H1 (cell line): ENCODE measurements at regions not wholly inside any gene's neighbourhood (a gene's known extent, or its start where the extent isn't known, plus 50 kb on each side); places are given as distances from the start of the nearest gene placed in this dataset.

Experiments used
- CTCF ChIA-PET: fragments of 300-600 bp; sonication (Branson Sonifier 250); formaldehyde crosslinking; loops from one replicate; lab custom pipeline; 2021; ENCODE audit not compliant: partially characterized antibody; lab: Charles Lee
- POLR2A ChIA-PET: fragments of 300-600 bp; sonication (Branson Sonifier 250); formaldehyde crosslinking; loops from one replicate; lab custom pipeline; 2021; ENCODE audit warnings: inconsistent platforms; ENCODE audit not compliant: partially characterized antibody; lab: Charles Lee
- DNase-seq, 2 experiments: peaks; one replicate each; pipeline versions ENCODE4 v3.0.0 to v3.0.0-alpha.2; 2010 to 2022; ENCODE audit warnings: low spot score in 2 of 2, low read depth in 1 of 2, mixed read lengths in 1 of 2
- FAIRE-seq: peaks from 2 replicates; lab custom pipeline; 2011; peaks lifted over from hg19 to GRCh38; lab: Jason Lieb, UNC
- H2AFZ ChIP-seq: 2 replicates; pipeline ENCODE4 v1.8.1; 2012; ENCODE audit warnings: low read length, inconsistent platforms
- H2AK5ac ChIP-seq: 2 replicates; pipeline ENCODE4 v1.6.1; 2013; ENCODE audit warnings: low read depth, low read length
- H2BK120ac ChIP-seq: replicated peaks from 2 replicates; pipeline ENCODE3; 2013; ENCODE audit warnings: low read depth, low read length, inconsistent platforms
- H2BK12ac ChIP-seq: 2 replicates; pipeline ENCODE4 v1.6.1; 2013; ENCODE audit warnings: low read depth, low read length
- H2BK15ac ChIP-seq: 2 replicates; pipeline ENCODE4 v1.6.1; 2013; ENCODE audit warnings: low read length
- H2BK20ac ChIP-seq: 2 replicates; pipeline ENCODE4 v1.6.1; 2013; ENCODE audit warnings: low read length
- H2BK5ac ChIP-seq: 2 replicates; pipeline ENCODE4 v1.6.1; 2013; ENCODE audit warnings: low read depth, low read length
- H3K14ac ChIP-seq: 2 replicates; pipeline ENCODE4 v1.6.1; 2013; ENCODE audit warnings: inconsistent platforms; ENCODE audit not compliant: insufficient read length
- H3K18ac ChIP-seq: 2 replicates; pipeline ENCODE4 v1.6.1; 2013; ENCODE audit warnings: low read length; ENCODE audit errors: extremely low read depth
- H3K23ac ChIP-seq: 2 replicates; pipeline ENCODE4 v1.6.1; 2013; ENCODE audit warnings: inconsistent platforms; ENCODE audit not compliant: insufficient read length
- H3K23me2 ChIP-seq: 2 replicates; pipeline ENCODE4 v1.6.1; 2013; ENCODE audit warnings: low read depth, low read length
- H3K27ac ChIP-seq: 2 replicates; pipeline ENCODE4 v1.6.1; 2011; ENCODE audit warnings: low read depth, low read length, inconsistent platforms
- H3K27me3 ChIP-seq, 4 experiments: replicated peaks in 1 of 4; 1 replicate in 1 of 4; 2 replicates in 3 of 4; pipeline versions ENCODE4 v1.6.1 to v1.8.1; 2011 to 2013; ENCODE audit warnings: low read length in 3 of 4, mild to moderate bottlenecking in 3 of 4, inconsistent platforms in 2 of 4, mixed read lengths in 2 of 4, moderate library complexity in 1 of 4; ENCODE audit not compliant: control insufficient read depth in 3 of 4, insufficient read depth in 3 of 4; ENCODE audit errors: extremely low read depth in 1 of 4
- H3K36me3 ChIP-seq, 4 experiments: 2 replicates each; pipeline versions ENCODE4 v1.6.1 to v1.8.1; 2011 to 2013; ENCODE audit warnings: mild to moderate bottlenecking in 4 of 4, low read length in 3 of 4, moderate library complexity in 2 of 4, control low read depth in 1 of 4, inconsistent platforms in 1 of 4; ENCODE audit not compliant: insufficient read depth in 4 of 4, control insufficient read depth in 2 of 4
- H3K4ac ChIP-seq: replicated peaks from 2 replicates; pipeline ENCODE3; 2013; ENCODE audit warnings: low read length, low read depth, mixed read lengths, inconsistent platforms; ENCODE audit not compliant: insufficient read length
- H3K4me1 ChIP-seq, 4 experiments: replicated peaks in 1 of 4; 1 replicate in 1 of 4; 2 replicates in 3 of 4; pipeline versions ENCODE4 v1.6.1 to v1.8.1; 2011 to 2013; ENCODE audit warnings: low read length in 3 of 4, inconsistent platforms in 2 of 4, mixed read lengths in 1 of 4; ENCODE audit not compliant: insufficient read depth in 4 of 4, control insufficient read depth in 3 of 4
- H3K4me2 ChIP-seq, 2 experiments: 2 replicates each; pipeline versions ENCODE4 v1.6.1 to v1.8.1; 2011 to 2013; ENCODE audit warnings: low read depth in 2 of 2, low read length in 2 of 2, control low read depth in 1 of 2, inconsistent platforms in 1 of 2, mild to moderate bottlenecking in 1 of 2; ENCODE audit not compliant: insufficient read depth in 1 of 2
- H3K4me3 ChIP-seq, 4 experiments: fragments of 200-600, 300-600 bp in 1 of 4; sonication (generic), shearing (Covaris generic), sonication (Bioruptor Twin) in 1 of 4; 2 replicates each; pipeline versions ENCODE4 v1.5.1 to v1.8.1; 2011 to 2016; ENCODE audit warnings: low read length in 4 of 4, low read depth in 3 of 4, control low read depth in 2 of 4, inconsistent platforms in 2 of 4, mild to moderate bottlenecking in 2 of 4, mixed read lengths in 1 of 4, moderate library complexity in 1 of 4; ENCODE audit not compliant: insufficient read depth in 2 of 4; ENCODE audit errors: extremely low read depth in 1 of 4
- H3K56ac ChIP-seq: replicated peaks from 2 replicates; pipeline ENCODE3; 2013; ENCODE audit warnings: low read depth, mild to moderate bottlenecking, mixed read lengths, low read length, inconsistent platforms; ENCODE audit not compliant: insufficient read length
- H3K79me1 ChIP-seq: 2 replicates; pipeline ENCODE4 v1.6.1; 2013; ENCODE audit warnings: low read depth, low read length, control low read depth
- H3K79me2 ChIP-seq, 2 experiments: 2 replicates each; pipeline versions ENCODE4 v1.6.1 to v1.8.1; 2012 to 2013; ENCODE audit warnings: low read length in 2 of 2, mild to moderate bottlenecking in 2 of 2, inconsistent platforms in 1 of 2; ENCODE audit not compliant: insufficient read depth in 2 of 2, control insufficient read depth in 1 of 2
- H3K9ac ChIP-seq, 4 experiments: replicated peaks in 1 of 4; 1 replicate in 1 of 4; 2 replicates in 3 of 4; pipeline versions ENCODE4 v1.6.1 to v1.8.1; 2011 to 2013; ENCODE audit warnings: low read depth in 3 of 4, low read length in 3 of 4, control low read depth in 2 of 4, mild to moderate bottlenecking in 2 of 4, moderate library complexity in 2 of 4, inconsistent platforms in 1 of 4; ENCODE audit errors: extremely low read depth in 1 of 4
- H3K9me3 ChIP-seq, 2 experiments: 2 replicates each; pipeline versions ENCODE4 v1.6.1 to v1.8.1; 2012 to 2013; ENCODE audit warnings: mild to moderate bottlenecking in 2 of 2, moderate library complexity in 2 of 2, control low read depth in 1 of 2, inconsistent platforms in 1 of 2, low read depth in 1 of 2, low read length in 1 of 2, mixed read lengths in 1 of 2; ENCODE audit not compliant: insufficient read depth in 2 of 2
- H4K20me1 ChIP-seq, 2 experiments: replicated peaks in 1 of 2; 2 replicates each; pipeline versions ENCODE3 to v1.8.1; 2011 to 2013; ENCODE audit warnings: inconsistent platforms in 2 of 2, low read length in 2 of 2, mild to moderate bottlenecking in 1 of 2; ENCODE audit not compliant: insufficient read depth in 2 of 2, control insufficient read depth in 1 of 2
- H4K5ac ChIP-seq: 2 replicates; pipeline ENCODE4 v1.6.1; 2013; ENCODE audit warnings: low read length, low read depth, mixed read lengths, inconsistent platforms; ENCODE audit not compliant: insufficient read length
- H4K8ac ChIP-seq: 2 replicates; pipeline ENCODE4 v1.8.0; 2013; ENCODE audit warnings: mild to moderate bottlenecking, moderate library complexity, low read length, inconsistent platforms; ENCODE audit not compliant: insufficient read depth; ENCODE audit errors: extremely low read depth
- H4K91ac ChIP-seq: replicated peaks from 2 replicates; pipeline ENCODE3; 2013; ENCODE audit warnings: low read length, mixed read lengths, inconsistent platforms; ENCODE audit not compliant: insufficient read length
- EGR1 ChIP-seq: IDR thresholded peaks from 2 replicates; pipeline ENCODE4 v1.6.1; 2011; ENCODE audit warnings: low read depth, low read length, borderline replicate concordance
- GABPA ChIP-seq: IDR thresholded peaks from 2 replicates; pipeline ENCODE4 v1.6.1; 2011; ENCODE audit warnings: mild to moderate bottlenecking, low read length, moderate library complexity, borderline replicate concordance; ENCODE audit not compliant: insufficient read depth
- MAFK ChIP-seq: IDR thresholded peaks from 2 replicates; pipeline ENCODE4 v1.6.1; 2012; ENCODE audit warnings: low read depth, mild to moderate bottlenecking, improper control_type of control experiment, low read length
- PHF8 ChIP-seq: fragments of 200-600 bp; sonication (generic); conservative IDR thresholded peaks from 2 replicates; pipeline ENCODE4 v1.7.1; 2012; ENCODE audit warnings: low read depth, mild to moderate bottlenecking, inconsistent platforms, low read length, moderate library complexity
- SIN3A ChIP-seq, 2 experiments: IDR thresholded peaks in 1 of 2; conservative IDR thresholded peaks in 1 of 2; 2 replicates each; pipeline ENCODE4 v1.6.1; 2011 to 2012; ENCODE audit warnings: low read length in 2 of 2, improper control_type of control experiment in 1 of 2, low read depth in 1 of 2, mild to moderate bottlenecking in 1 of 2
- TAF1 ChIP-seq: IDR thresholded peaks from 2 replicates; pipeline ENCODE4 v1.6.1; 2011; ENCODE audit warnings: mild to moderate bottlenecking, low read depth, low read length
- ZNF274 ChIP-seq: IDR thresholded peaks from 2 replicates; pipeline ENCODE4 v1.7.0; 2012; ENCODE audit warnings: low read length, borderline replicate concordance; ENCODE audit errors: extremely low read depth
- WGBS, 2 experiments: shearing (Covaris generic) in 1 of 2; methylation state at CpG; one replicate each; pipeline versions ENCODE4 v1.1.6 to v1.1.7; 2013 to 2015; ENCODE audit warnings: low lambda C conversion rate in 2 of 2, mixed read lengths in 2 of 2, inconsistent platforms in 1 of 2, low coverage in 1 of 2, missing lambda C conversion rate in 1 of 2; ENCODE audit not compliant: insufficient replicate concordance in 2 of 2, insufficient coverage in 1 of 2, insufficient read length in 1 of 2; ENCODE audit errors: extremely low coverage in 1 of 2, missing lambda C conversion rate in 1 of 2; 5-methylcytosine and 5-hydroxymethylcytosine counted together

DNA sequence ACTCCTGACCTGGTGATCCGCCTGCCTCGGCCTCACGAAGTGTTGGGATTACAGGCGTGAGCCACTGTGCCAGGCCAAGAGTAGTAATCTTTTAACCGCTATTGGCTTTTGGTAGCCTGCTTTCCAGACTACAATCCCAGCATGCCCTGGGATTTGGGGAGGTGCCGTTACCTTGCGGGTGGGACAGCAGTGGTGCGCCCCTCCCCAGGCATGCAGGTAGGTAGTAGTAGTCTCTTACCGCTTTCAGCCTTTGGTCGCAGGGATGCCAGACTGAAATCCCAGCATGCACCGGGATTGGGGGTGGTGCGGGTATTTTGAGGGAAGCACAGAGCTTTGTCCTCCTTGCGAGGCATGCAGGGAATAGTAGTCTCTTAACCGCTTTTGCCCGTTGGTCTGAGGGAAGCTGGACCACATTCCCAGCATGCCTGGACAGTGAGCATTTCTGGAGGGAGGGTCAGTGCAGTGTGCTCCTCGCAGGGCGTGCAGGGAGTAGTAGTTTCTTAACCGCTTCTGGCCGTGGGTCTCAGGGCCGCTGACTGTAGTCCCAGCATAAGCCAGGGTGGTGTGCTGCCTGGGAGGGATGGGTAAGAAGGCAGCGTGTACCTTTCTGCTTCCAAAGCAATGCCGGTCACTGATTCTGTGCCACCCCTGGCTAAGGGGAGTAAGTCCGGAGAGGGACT is 1686.8 kb downstream of the TP53TG3F start:
- H2AK5ac ChIP-seq = no peak overlapping the region
- no peak overlapping the region for H2AFZ ChIP-seq
- no peak overlapping the region for H4K5ac ChIP-seq
- WGBS, 2 experiments = 94% methylated on average over 20 of the region's 23 CpGs; no CpG with 5 or more reads in 1 of the 2 experiments
- H2BK120ac ChIP-seq = no peak overlapping the region
- H3K36me3 ChIP-seq = no peaks in the 10 kb centered on the region
- no peak overlapping the region for H3K18ac ChIP-seq
- H3K4me1 ChIP-seq = no peaks in the 10 kb centered on the region
- no peak overlapping the region for H3K4ac ChIP-seq
- H2BK15ac ChIP-seq = no peak overlapping the region
- H4K20me1 ChIP-seq = no peaks in the 10 kb centered on the region
- CTCF ChIA-PET = no interaction called here
- no peak overlapping the region for H3K14ac ChIP-seq
- POLR2A ChIA-PET = no interaction called here
- H4K91ac ChIP-seq = no peak overlapping the region
- H3K9ac ChIP-seq = no peak overlapping the region
- peaks cover 79 to 100% of the 10 kb centered on the region in 2 experiments for H3K9me3 ChIP-seq
- H3K4me3 ChIP-seq = no peak overlapping the region
- no peak overlapping the region for H3K56ac ChIP-seq
- no peak overlapping the region for H2BK5ac ChIP-seq
- no peaks in the 10 kb centered on the region for H3K79me1 ChIP-seq
- H3K27me3 ChIP-seq = no peaks in the 10 kb centered on the region
- no peak overlapping the region for H2BK12ac ChIP-seq
- H2BK20ac ChIP-seq = no peak overlapping the region
- FAIRE-seq (no peak), DNase-seq (no peak)
- H4K8ac ChIP-seq = no peak overlapping the region
- H3K4me2 ChIP-seq = no peak overlapping the region
- H3K79me2 ChIP-seq = no peaks in the 10 kb centered on the region
- no peak overlapping the region for H3K27ac ChIP-seq
- no peak for TF ChIP-seq GABPA
- no peak for TF ChIP-seq ZNF274
- TF ChIP-seq PHF8 = no peak
- TF ChIP-seq MAFK = no peak
- no peak for TF ChIP-seq EGR1
- TF ChIP-seq SIN3A (conservative IDR thresholded peaks at IDR 0.05 in 1 of 2, IDR thresholded peaks at IDR 0.05 in 1 of 2; ENCODE audit: low read depth in 1 of 2, low read length in 2 of 2) = no peak
- TF ChIP-seq TAF1 = no peak
- H3K23me2 ChIP-seq = no peaks in the 10 kb centered on the region
- no peak overlapping the region for H3K23ac ChIP-seq
